ENCODE measurements at regions not wholly inside any gene's neighbourhood (a gene's known extent, or its start where the extent isn't known, plus 50 kb on each side); places are given as distances from the start of the nearest gene placed in this dataset.

GRCh38 chr6:97437087-97437486 is 154.1 kb upstream of the MMS22L start:
- peak; percentile 90 for TF ChIP-seq CTCF (IDR thresholded peaks at IDR 0.05; ENCODE audit: insufficient read depth, low read depth, low read length)
- ChIA-PET CTCF (interaction anchor here (0.6 to 2.8 kb wide), 10 partner anchors 10 to 1340 kb away, joined by 3 to 11 read pairs (median 4); no protein-coding TSS in a partner anchor), POLR2A (no interaction called here)
- Histone ChIP-seq H3K36me3 (ENCODE audit: control insufficient read depth, insufficient read depth, low read length) (no peaks in the 10 kb centered on the region), H3K27me3 (ENCODE audit: control insufficient read depth, insufficient read depth, low read length) (no peaks in the 10 kb centered on the region; the same call in 1 of the 2 replicates), H3K4me3 (ENCODE audit: low read depth, low read length) (no peak overlapping the region)
- no peak for DNase-seq (ENCODE audit: low read depth)

GRCh38 chr6:97438011-97438671 is 155.1 kb upstream of the MMS22L start:
- no peak for TF ChIP-seq CTCF (IDR thresholded peaks at IDR 0.05; ENCODE audit: insufficient read depth, low read depth, low read length)
- Histone ChIP-seq H3K36me3 (ENCODE audit: control insufficient read depth, insufficient read depth, low read length) (no peaks in the 10 kb centered on the region), H3K27me3 (ENCODE audit: control insufficient read depth, insufficient read depth, low read length) (no peaks in the 10 kb centered on the region; the same call in 1 of the 2 replicates), H3K4me3 (ENCODE audit: low read depth, low read length) (no peak overlapping the region)
- POLR2A ChIA-PET, result no interaction called here
- CTCF ChIA-PET, result interaction anchor here (0.8 to 2.8 kb wide), 7 partner anchors 10 to 257 kb away, joined by 3 to 11 read pairs (median 4); no protein-coding TSS in a partner anchor
- no peak for DNase-seq (ENCODE audit: low read depth)

- peak; percentile 47 for TF ChIP-seq CTCF (IDR thresholded peaks at IDR 0.05; ENCODE audit: insufficient read depth, low read depth, low read length)
- no peak for DNase-seq (ENCODE audit: low read depth)
- Histone ChIP-seq H3K36me3 (ENCODE audit: control insufficient read depth, insufficient read depth, low read length) (no peaks in the 10 kb centered on the region), H3K27me3 (ENCODE audit: control insufficient read depth, insufficient read depth, low read length) (no peaks in the 10 kb centered on the region), H3K4me3 (ENCODE audit: low read depth, low read length) (no peak overlapping the region)
- ChIA-PET POLR2A (no interaction called here), CTCF (interaction anchor here (0.5 to 1.2 kb wide), 4 partner anchors 8 to 1800 kb away, joined by 3 read pairs; no protein-coding TSS in a partner anchor)
Observed at GRCh38 chr6:97440590-97441176, 157.7 kb upstream of the MMS22L start.

GRCh38 chr6:97443408-97444080 is 160.5 kb upstream of the MMS22L start:
- POLR2A ChIA-PET, result no interaction called here
- no peak for TF ChIP-seq CTCF (IDR thresholded peaks at IDR 0.05; ENCODE audit: insufficient read depth, low read depth, low read length)
- Histone ChIP-seq H3K36me3 (ENCODE audit: control insufficient read depth, insufficient read depth, low read length) (no peaks in the 10 kb centered on the region), H3K4me3 (ENCODE audit: low read depth, low read length) (no peak overlapping the region), H3K27me3 (ENCODE audit: control insufficient read depth, insufficient read depth, low read length) (no peaks in the 10 kb centered on the region)
- CTCF ChIA-PET, result no interaction called here
- no peak for DNase-seq (ENCODE audit: low read depth)

- CTCF ChIA-PET, result no interaction called here
- Histone ChIP-seq H3K4me3 (ENCODE audit: low read depth, low read length) (no peak overlapping the region), H3K27me3 (ENCODE audit: control insufficient read depth, insufficient read depth, low read length) (no peaks in the 10 kb centered on the region), H3K36me3 (ENCODE audit: control insufficient read depth, insufficient read depth, low read length) (no peaks in the 10 kb centered on the region)
- DNase-seq (ENCODE audit: low read depth), result no peak
- TF ChIP-seq CTCF (IDR thresholded peaks at IDR 0.05; ENCODE audit: insufficient read depth, low read depth, low read length), result no peak
- POLR2A ChIA-PET, result no interaction called here
Observed at GRCh38 chr6:97445407-97445806, 162.4 kb upstream of the MMS22L start.

Measured in BJ (cell line).